Left hindlimb (tissue), 1 donor: ENCODE measurements at regions not wholly inside any gene's neighbourhood (a gene's known extent, or its start where the extent isn't known, plus 50 kb on each side); places are given as distances from the start of the nearest gene placed in this dataset.
"Not testable (repeated sequence)": the region's sequence is repeated elsewhere in the genome, so short reads cannot be mapped to it uniquely, and the experiment has no call there.

Source experiments
- DNase-seq: peaks from one replicate; pipeline ENCODE4 v3.0.0-alpha.2; 2018

DNA sequence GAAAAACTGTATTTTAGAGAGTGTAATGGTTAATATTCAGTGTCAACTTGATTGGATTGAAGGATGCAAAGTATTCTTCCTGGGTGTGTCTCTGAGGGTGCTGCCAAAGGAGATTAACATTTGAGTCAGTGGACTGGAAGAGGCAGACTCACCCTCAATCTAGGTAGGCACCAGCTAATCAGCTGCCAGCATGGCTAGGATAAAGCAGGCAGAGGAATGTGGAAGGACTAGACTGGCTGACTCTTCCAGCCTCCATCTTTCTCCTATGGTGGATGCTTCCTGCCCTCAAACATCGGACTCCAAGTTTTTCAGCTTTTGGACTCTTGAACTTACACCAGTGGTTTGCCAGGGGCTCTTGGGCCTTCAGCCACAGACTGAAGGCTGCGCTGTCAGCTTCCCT lies 740.3 kb downstream of the RNF144A start:
- DNase-seq: not testable (repeated sequence)

DNA sequence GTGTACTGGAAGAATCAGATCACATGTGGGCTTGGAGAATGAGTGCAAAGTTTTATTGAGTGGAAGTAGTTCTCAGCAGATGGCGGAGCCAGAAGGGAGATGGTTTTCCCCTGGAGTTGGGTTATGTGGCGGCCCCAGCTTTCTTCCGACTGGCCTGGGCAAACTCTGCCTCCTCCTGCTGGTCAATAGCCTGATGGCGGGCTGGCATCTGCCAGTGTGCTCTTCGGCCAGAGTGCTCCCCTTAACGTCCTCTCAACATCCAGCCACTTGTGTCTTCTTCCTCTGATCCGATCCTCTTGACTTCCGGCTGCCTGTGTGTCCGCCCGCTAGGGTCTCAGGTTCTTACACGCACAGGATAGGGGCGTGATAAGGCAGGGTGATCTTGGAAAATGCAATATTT lies 741.3 kb downstream of the RNF144A start:
- no peak for DNase-seq

DNA sequence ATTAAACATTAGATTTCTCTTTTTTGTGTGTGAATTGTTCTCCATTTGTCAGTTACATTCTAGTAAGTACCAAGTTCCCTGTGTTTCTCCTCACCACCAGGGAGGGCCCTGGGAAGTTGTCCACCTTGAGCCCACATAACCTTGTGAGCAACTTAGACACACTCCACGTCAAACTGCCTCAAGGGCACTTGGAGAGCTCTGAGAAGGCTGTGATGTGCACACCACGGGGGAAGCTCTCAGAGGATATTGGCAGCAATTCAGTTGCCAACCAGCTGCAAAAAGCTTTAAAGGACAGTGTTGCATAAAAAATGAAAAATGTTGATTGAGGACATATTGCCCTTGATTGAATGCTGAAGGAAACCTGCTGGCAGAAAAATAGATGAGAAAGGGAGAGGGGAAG lies 743.6 kb downstream of the RNF144A start:
- no peak for DNase-seq

DNA sequence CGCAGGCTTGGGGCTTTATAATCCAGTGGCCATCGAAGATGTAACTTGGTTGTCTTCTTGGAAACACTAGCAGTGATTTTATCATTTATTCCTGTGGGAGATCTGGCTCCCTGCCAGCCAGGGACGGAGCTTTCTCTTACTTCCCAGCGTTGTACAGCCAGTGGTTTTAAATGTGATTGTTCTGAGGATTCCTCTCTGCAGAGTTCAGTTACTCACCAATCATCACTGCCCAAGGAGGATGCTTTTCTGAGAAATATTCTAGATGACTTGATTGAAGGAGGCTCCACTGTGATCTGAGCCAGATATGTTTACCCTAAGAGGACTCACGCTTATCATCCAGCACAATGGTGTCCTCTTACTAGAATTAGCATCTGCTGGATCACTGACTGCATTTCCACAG lies 744.3 kb downstream of the RNF144A start:
- DNase-seq: no peak

DNA sequence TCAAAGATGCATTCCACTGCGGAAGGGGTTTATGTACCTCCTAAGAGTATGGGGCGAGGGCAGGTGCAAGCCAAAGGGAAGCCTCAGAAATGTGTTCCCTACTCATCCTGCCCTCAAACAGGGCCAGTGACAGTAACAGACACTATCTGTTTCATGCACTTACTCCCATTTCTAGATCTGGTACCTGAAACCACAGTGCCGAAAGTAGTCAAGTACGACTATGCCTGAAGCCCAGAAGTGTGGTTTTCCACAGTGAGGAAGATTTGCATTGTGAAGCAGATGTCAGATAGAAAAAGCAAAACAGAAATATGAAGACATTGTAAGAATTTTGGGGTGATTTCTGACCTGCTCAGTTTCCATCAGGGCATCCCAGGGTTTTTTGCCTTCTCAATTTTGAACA lies 748.7 kb downstream of the RNF144A start:
- DNase-seq: no peak

DNA sequence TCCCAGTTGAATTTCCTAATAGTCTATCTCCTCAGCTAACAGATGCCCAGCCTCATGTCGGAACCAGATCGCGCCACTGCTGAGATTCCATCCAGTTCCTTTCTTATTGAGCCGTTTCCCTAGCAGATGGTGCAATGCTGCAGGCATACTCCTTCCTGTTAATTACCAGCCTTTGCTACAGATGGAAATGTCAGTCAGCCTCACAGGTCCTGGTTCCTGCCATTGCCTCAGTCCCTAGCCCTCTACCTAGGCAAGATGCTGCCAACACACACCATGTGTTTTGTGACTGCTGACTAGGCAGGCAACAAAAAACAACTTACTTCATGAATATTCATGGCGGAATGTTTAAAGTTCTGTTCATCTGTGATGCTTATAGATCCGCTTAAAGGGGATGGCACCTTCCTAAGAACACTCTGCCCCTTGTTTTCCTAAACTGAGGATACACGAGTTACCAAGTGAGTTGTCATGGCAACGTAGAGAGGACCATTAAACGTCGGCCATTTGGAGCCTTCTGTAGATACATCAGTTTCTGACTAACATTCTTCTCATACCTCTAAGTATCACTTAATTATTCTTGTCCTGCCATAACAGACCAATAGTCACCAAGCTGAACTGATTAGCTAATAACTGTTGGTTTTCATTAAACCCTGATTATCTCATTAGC lies 749.5 kb downstream of the RNF144A start:
- DNase-seq: no peak

DNA sequence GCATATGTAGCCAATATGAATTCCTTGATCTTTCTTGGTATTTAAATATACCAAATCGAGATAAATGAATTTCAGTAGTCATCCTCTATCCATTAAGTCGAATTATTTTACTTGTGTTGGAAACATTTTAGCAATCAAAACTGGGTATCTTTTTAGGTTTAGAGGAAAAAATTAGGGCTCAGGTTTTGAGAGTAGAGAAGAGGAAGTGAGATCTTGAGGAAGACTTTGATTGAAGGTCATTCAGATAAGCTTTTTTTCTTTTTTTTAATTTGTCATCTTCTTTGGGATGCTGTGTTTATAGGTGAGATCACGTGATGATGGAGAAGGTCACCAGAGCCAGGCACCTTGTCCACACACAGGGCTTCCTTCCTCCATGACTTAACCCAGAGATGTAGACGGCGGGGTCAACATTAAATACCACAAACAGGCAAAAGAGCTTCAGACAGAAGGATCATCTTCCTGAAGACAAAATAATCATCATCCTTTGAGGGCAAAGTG lies 750.1 kb downstream of the RNF144A start:
- DNase-seq: no peak

DNA sequence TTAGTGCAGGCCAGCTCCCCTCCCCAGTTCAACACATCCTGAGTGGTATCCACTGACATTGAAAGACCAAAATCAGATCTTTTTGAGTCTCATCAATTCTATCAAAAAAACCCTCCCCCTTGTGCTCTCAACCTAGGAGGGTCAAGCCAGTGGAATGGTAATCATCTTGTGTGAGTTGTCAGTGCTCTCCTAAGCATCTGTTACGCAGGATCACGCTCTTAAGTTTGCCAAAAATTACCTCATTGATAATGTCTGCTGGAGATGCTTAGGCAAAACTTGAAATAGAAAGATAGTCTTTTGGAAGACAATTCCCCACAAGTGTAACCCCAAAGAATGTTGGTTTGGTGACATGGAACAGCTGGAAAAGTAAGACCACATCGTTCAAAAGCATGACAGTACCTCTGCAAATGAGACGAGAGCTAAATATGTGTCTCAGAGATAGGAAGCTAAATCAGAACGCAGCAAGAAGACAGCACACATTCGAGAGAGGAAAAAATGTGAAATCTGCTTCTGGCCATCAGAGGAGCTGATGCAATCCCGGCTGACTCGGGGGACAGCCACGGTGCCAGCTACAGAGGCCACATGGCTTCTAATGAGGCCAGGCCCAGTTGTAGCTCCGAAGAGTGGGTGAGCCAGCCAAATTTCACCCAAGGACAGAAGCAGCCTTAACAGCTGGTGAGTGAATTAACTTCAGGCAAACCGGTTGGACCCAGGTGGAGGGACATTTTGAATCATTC lies 753.9 kb downstream of the RNF144A start:
- no peak for DNase-seq

DNA sequence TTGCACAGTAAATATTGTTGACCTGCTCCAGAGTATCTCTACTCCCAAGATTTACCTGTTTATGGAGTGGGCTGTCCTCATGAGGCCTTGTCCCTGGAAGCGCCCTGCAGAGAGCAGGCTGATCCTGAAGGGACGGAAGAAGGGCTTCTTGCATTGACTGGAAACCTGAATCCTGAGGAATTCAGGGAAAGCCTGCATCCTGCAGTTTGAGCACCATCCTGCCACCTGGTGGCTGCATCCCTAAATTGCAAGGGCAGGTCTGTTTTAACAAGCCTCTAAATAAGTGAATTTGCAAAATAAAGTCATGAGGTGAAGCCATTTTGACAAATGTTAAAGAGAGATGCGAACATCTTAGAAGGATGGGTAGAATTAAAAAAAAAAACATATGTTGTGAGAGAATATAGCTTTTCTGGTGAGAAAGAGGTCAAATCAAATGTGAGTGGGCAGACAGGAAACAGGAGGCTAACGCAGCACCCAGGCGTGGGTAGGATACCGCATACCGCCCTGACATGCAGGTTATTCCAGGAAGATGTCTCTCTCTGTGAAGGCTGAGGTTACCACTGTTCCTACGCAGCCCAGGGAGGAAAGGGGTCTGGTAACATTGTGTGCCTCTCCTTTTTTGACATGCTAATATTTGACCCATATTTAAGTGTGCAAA lies 754.9 kb downstream of the RNF144A start:
- DNase-seq: peak; percentile 45

DNA sequence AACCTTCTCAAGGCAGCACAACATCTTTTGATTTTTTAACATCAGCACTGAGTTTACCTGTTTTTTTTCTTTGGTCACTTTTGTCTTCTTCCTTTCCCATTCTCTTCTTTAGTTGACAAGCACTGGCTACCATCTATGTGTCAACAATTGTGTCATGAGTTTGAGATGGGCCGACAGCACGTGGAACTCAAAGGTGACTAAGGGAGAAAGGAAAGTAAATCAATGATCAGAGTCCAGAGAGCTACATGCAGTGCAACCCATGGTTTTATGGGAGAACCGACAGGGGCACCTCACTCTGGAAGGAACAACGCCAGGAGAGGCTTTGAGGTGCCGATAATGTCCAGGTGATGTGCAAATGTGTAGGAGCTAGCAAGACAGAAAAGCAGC lies 755.5 kb downstream of the RNF144A start:
- no peak for DNase-seq

DNA sequence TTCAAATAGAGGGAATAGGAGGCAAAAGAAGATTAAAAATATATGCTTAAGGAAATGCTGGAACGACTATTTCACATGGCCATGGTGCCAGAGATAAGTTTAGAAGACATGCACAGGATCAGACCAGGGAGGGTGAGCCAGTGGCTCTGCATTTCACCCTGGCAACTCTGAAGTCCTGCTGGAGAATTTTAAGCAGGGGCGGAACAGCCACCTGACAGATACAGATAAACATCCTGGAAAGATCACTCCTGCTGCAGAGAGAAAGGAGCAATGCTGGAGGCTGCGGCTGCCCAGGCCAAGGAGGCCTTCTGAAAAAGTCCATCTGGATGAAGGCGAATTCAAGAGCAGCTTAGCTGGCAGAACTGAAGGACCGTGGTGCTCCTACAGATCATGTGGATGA lies 755.9 kb downstream of the RNF144A start:
- DNase-seq: no peak

DNA sequence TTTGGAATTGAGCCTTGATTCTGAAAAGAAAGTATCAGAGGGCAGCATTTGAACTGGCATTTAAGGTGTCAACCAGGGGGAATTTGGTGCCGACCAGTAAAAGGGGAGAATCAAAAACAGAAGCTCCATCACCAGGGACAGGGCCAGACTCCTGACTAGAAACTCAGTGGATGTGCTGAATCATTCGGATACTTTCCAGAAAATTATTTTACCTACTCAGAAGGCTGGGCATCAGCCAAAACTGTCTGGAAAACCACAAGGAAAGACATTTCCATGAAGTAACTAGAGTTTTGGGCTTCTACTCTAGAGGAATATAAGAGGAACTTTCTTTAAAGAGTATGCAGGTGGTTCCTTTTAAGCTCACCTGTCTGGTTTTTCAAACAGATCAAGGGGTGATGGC lies 756.6 kb downstream of the RNF144A start:
- DNase-seq: no peak

DNA sequence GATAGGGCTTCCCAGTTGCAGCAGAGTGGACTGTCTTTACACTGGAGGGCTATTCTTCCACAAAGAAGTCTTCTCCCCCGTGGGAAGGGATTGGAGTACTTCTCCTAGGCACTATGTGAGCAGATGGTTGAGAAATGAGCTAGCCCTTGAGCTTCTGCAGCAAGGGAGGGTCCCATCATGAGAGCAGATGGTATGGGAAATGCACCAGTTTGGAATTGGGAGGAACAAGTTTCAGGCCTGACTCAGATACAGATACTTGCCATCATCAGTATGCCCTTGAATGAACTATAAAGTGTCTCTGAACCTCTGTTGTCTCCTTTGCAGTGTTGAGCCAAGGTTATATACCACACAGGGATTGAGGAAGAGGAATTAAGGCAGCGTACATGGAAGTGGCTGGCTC lies 757.4 kb downstream of the RNF144A start:
- no peak for DNase-seq

DNA sequence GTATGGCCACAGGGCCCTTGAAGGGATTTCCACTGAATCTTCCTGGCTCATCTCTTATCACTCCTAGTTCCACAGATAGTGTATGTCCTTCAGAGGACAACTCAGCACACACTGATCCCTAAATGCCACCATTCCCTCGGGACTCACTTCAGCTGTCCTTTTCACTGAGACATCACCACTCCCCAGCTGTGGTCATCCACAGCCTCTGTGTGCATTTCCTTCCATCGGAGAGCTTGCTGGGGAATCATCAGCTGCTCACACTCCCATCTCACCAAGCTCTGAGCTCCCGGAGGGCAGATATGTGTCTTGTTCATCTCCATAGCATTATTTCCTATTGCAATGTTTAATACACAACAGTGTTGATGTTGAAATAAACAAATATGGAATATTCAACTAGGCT lies 759.5 kb downstream of the RNF144A start:
- DNase-seq: no peak

DNA sequence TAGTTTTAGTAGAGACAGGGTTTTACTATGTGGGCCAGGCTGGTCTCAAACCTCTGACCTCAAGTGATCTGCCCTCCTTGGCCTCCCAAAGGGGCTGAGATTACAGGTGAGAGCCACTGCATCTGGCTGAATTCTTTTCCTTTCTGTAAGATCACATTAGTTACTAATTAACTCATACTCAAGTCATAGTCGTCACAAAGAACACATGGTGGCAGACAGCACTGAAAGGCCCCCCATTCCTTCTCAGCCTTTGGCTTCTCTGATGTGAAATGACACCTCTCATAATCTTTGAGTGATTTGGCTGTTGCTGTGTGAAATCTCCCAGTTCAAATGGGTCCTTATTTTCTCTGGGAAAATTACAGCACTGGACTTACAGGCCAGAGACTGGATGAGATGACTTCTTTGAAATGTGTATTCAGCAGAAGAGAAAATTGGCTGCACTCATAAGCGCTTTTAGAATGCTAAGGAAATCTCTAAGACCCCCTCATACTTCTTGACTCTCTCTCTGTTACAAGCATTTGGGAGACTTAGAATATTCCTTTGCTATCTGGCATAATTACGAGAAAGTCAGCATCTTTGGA lies 764.8 kb downstream of the RNF144A start:
- DNase-seq: no peak

DNA sequence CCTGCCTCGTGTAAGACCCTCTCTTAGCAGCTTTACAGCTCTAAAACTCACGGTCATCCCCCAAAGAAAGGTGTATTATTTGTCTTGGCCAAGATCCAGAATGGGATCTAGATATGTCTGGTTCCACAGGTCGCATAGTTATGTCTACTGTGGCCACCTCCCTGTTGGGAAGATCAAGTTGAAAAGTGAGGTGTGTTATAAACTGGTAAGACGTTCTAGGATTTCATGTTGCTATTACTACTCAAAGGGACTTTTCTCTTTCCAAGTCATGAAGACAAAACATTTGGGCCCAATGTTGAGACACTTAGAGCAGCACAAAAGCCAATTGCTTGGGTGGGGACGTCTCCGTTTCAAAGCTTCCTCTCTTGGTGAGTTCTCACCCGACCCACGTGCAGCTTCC lies 766.0 kb downstream of the RNF144A start:
- no peak for DNase-seq

DNA sequence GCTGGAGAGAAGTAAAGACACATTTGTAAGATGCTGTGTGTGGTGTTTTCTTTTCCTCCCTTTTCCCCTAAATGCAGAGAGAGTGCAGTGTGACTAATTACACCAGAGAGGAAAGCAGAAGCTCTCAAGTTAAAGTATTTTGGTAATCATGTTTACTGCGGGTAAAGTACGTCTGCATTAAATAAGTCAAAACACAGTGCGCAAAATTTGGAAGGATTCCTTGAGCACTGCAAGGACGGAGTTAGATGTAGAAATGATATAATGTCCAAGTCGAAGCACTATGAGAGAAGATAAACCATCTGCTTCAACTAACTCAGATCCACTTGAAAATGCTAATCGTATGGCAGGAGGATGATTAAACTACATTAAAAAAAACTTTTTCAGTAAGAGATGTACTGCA lies 766.5 kb downstream of the RNF144A start:
- DNase-seq: no peak

DNA sequence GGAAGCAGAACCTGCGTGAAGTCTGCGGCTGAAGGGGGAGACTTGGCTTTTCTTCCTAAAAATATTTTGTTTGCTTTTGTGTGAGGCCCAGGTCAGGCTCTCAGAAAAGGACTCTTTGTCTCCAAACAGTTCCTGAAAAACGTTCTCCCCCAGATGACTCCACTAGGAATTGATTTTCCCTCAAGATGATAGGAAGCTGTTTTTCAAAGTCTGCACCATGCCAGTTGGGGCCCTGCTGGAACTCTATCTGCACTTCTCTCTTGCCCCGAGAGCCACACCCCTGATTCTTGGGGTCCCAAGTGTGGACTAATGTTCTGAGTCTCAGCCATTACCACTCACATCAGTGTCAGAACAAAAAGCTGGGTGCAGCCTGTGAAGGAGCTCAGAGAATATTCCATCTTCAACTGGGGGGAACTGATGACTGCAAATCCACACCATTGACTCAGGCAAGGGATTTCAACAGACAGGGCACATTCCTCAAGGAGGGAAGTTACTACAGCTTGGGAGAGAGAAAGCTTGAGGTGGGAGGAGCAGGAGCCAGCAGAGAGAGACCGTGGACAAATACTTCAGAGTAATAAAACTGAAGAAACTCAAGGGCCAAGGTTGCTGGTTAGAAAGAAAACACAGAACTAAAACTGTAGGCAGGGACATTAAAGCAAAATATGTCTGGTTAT lies 768.3 kb downstream of the RNF144A start:
- no peak for DNase-seq

DNA sequence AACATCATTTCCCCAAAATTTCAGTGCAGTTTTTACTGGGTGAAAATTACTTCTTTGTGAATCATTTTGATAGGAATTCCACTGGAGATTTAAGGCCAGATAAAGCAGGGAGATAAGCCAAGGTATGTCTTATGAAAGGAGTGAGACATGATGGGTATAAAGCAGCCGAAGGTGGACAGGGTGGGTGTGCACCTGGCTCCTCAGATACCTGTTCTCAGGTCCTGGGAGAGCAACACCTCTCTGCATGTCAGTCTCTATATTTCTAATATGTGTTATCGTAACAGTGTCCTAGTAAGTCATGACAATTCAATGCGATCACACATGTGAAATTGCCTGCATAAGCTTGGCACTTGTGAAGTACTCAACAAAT lies 768.8 kb downstream of the RNF144A start:
- DNase-seq: no peak

DNA sequence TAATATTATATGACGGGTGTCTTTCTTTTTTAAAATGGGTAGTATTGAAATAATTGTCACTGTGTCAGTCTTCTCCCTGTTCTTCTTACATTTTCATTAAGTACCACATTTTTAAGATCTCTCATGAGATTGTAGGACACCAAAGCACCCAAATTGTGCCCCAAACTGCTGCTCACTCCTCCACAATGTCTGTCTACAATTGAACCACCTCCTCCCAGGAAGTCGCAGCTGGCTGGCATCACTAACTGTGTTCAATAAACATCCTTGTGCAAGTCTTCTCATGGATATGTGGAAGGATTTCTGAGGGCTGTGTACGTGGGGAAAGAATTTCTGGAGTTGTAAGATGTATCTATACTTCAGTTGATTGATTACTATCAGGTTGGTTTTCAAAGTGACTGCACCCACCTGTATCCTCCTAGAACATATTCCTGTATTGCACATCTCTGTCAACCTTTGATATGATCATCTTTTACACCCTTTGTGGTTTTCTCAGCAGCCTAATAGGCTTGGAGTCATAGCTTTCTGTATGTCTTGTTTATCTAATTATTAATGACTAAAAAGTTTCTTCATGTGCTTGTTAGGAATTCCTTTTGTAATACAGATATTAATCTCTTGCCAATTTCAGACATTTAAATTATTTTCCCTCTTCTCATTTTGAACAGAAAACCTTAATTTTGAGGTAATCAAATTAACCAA lies 774.9 kb downstream of the RNF144A start:
- no peak for DNase-seq

DNA sequence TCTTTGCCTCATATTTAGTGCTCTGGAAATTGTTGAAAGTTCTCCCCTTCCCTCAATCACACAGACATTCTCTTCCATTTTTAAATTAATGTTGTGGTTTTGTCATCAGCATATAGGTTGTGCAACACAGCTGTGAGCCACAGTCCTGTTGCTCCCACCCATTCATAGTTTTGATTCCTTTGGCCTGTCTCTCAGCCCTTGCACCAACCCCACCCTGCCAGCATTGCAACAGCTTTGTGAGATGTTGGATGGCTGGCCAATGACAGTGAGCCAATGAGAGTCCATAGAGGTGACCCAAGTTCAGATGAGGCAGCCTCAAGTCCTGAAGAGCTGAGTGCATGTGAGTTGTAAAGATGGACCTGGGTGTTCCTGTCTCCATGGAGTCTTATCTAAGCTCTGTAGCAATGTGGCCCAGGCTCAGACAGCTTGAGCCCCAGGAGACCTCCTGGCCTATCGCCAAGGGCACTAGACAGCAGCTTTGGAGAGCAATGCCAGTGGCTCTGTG lies 775.5 kb downstream of the RNF144A start:
- no peak for DNase-seq
